Activated effector memory CD4-positive, alpha-beta T cell treated with anti-CD3 and anti-CD28 coated beads, Interleukin-2, amount 50 U/mL, for 16 hours (primary cell): ENCODE measurements at regions not wholly inside any gene's neighbourhood (a gene's known extent, or its start where the extent isn't known, plus 50 kb on each side); places are given as distances from the start of the nearest gene placed in this dataset.
"Not testable (repeated sequence)": the region's sequence is repeated elsewhere in the genome, so short reads cannot be mapped to it uniquely, and the experiment has no call there.

Experiments used
- DNase-seq: peaks from one replicate; pipeline ENCODE4 v3.0.0-alpha.2; 2020

- DNase-seq = not testable (repeated sequence)
These were observed 59.6 kb upstream of the DMRTB1 start for GRCh38 chr1:53399370-53400133.

GRCh38 chr1:53400761-53401674 lies 58.2 kb upstream of the DMRTB1 start:
- no peak for DNase-seq

GRCh38 chr1:53401813-53402745 lies 57.1 kb upstream of the DMRTB1 start:
- DNase-seq = no peak

- no peak for DNase-seq
These were observed 56.1 kb upstream of the DMRTB1 start for GRCh38 chr1:53402891-53403655.

- DNase-seq = no peak
These were observed 53.5 kb upstream of the DMRTB1 start for GRCh38 chr1:53405737-53406136.

DNA sequence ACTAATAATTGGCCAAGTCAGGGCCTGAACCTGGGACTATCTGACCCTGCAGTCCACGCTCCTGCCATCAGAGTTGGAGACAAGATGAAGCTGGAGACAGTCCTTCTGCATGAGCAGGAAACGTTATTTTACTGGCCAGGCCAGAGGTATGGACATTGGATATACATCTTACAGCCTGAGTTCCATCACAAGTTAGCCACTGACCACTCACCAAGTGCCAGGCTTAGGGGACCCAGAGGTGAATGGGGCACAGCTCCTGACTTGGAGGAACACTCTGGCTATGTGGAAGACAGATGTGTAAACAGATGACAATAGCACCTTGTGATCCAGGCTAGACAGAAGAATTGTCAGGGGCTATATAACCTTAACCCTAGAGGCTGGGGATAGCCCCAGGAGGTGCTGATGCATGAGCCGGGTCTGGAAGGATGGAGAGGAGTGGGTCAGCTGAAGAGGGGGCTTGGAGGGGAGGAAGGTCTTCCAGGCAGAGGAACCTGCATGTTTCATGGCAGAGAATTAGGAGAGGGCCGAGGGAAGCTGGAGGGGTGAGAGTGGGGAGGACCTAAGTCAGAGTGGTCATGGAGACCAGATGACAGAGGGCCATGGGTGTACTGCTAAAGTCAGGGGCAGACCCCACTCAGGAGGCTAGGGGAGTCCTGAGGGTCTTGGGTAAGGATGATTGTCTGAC lies 52.5 kb upstream of the DMRTB1 start:
- DNase-seq = no peak

DNA sequence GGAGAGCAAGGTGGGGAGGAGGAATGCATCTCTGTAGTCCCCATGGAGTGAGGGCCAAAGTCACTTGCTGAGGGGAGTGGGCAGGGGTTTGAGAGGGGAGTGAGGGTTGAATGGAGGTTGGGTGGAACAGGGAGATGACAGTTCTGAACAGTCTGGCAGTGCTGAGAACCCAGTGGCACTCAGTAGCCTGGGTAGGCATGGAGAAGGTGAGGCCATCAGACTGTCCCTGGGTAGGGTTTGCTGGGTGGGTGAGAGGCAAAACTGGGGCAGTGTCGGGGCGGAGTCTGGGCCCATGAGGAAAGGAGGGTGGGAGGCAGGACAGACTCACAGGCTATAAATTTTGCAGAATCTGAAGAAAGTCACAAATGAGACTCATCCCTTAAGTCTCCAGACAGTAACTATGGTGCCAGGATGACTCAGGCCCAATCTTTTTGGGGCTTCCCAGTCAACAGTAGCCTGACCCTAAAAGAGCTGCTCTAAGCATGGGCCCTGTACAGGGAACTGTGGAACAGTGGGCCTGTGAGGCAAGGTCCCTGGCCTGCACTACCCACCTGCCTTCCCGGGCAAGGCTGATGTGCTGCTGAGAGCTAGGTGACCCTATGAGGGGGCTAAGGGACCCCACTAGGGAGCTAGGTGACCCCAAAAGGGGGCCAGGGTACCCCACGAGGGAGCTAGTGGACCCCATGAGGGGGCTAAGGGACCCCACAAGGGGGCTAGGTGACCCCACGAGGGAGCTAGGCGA lies 51.0 kb upstream of the DMRTB1 start:
- DNase-seq = no peak

DNA sequence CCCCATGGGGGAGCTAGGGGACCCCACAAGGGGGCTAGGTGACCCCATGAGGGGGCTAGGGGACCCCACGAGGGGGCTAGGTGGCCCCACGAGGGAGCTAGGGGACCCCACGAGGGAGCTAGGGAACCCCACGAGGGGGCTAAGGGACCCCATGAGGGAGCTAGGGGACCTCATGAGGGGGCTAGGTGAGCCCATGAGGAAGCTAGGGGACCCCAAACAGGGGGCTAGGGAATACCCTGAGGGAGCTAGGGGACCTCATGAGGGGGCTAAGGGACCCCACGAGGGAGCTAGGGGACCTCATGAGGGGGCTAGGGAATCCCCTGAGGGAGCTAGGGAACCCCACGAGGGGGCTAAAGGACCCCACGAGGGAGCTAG lies 50.5 kb upstream of the DMRTB1 start:
- DNase-seq = no peak

DNA sequence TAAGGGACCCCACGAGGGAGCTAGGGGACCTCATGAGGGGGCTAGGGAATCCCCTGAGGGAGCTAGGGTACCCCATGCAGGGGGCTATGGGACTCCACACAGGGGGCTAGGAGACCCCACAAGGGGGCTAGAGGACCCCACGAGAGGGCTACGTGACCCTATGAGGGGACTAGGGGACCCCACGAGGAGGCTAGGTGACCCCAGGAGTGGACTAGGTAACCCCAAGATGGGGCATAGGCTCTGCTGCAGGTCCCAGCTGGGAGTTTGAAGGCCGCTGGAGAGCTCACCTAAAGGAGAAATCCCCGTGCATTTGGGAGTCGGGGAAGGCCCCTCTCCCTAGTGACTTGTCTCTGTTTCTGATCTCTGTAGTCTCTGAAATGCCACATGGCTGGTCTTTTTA lies 50.0 kb upstream of the DMRTB1 start:
- DNase-seq = no peak
